Common myeloid progenitor, CD34-positive (primary cell): ENCODE measurements at regions not wholly inside any gene's neighbourhood (a gene's known extent, or its start where the extent isn't known, plus 50 kb on each side); places are given as distances from the start of the nearest gene placed in this dataset.

ENCODE experiments used
- CTCF ChIA-PET: fragments of 350-600 bp; sonication (Branson Sonifier 250); formaldehyde crosslinking; loops from one replicate; lab custom pipeline; 2021; ENCODE audit warnings: antibody characterized with exemption; lab: Charles Lee
- POLR2A ChIA-PET: fragments of 350-600 bp; sonication (Branson Sonifier 250); formaldehyde crosslinking; loops from one replicate; lab custom pipeline; 2021; ENCODE audit warnings: antibody characterized with exemption; lab: Charles Lee
- DNase-seq, 3 donors: peaks; one replicate each; pipeline versions ENCODE4 v3.0.0 to v3.0.0-alpha.2; 2013
- H3K27ac ChIP-seq, 2 experiments: 1 replicate in 1 of 2; 2 replicates in 1 of 2; pipeline ENCODE4 v1.7.0; 2013; ENCODE audit warnings: inconsistent platforms in 2 of 2, low read length in 2 of 2, mild to moderate bottlenecking in 2 of 2, low read depth in 1 of 2, moderate library complexity in 1 of 2; ENCODE audit not compliant: severe bottlenecking in 2 of 2, insufficient read depth in 1 of 2, poor library complexity in 1 of 2
- H3K27me3 ChIP-seq, 5 experiments: replicated peaks in 2 of 5; 1 replicate in 3 of 5; 2 replicates in 2 of 5; pipeline versions ENCODE4 v1.6.1 to v1.7.0; 2013; ENCODE audit warnings: low read length in 4 of 5, mild to moderate bottlenecking in 2 of 5, moderate library complexity in 2 of 5, inconsistent platforms in 1 of 5; ENCODE audit not compliant: insufficient read depth in 5 of 5, control insufficient read depth in 4 of 5
- H3K36me3 ChIP-seq, 4 experiments: 1 replicate in 2 of 4; 2 replicates in 2 of 4; pipeline versions ENCODE4 v1.6.1 to v1.7.0; 2013; ENCODE audit warnings: low read length in 3 of 4, control low read depth in 1 of 4, mild to moderate bottlenecking in 1 of 4; ENCODE audit not compliant: control insufficient read depth in 4 of 4, insufficient read depth in 4 of 4
- H3K4me1 ChIP-seq, 4 experiments: 1 replicate in 3 of 4; 2 replicates in 1 of 4; pipeline versions ENCODE4 v1.6.1 to v1.7.1; 2013; ENCODE audit warnings: low read length in 3 of 4, mild to moderate bottlenecking in 3 of 4, control low read depth in 1 of 4, inconsistent platforms in 1 of 4, moderate library complexity in 1 of 4; ENCODE audit not compliant: control insufficient read depth in 4 of 4, insufficient read depth in 4 of 4; ENCODE audit errors: control extremely low read depth in 1 of 4
- H3K4me3 ChIP-seq, 7 experiments: 1 replicate in 4 of 7; 2 replicates in 3 of 7; pipeline versions ENCODE4 v1.5.1 to v1.7.0; 2013; ENCODE audit warnings: mild to moderate bottlenecking in 7 of 7, low read length in 6 of 7, moderate library complexity in 6 of 7, inconsistent platforms in 2 of 7, low read depth in 2 of 7, control low read depth in 1 of 7; ENCODE audit not compliant: insufficient read depth in 4 of 7, control insufficient read depth in 1 of 7; ENCODE audit errors: extremely low read depth in 1 of 7
- H3K9me3 ChIP-seq, 5 experiments: 1 replicate in 4 of 5; 2 replicates in 1 of 5; pipeline versions ENCODE4 v1.6.1 to v1.7.1; 2013; ENCODE audit warnings: low read length in 4 of 5, mild to moderate bottlenecking in 2 of 5, inconsistent platforms in 1 of 5, low read depth in 1 of 5, moderate library complexity in 1 of 5; ENCODE audit not compliant: control insufficient read depth in 4 of 5, insufficient read depth in 2 of 5; ENCODE audit errors: control extremely low read depth in 1 of 5
- whole genome bisulfite sequencing: methylation state at CpG from one replicate; pipeline ENCODE4 v1.1.5; 2013; ENCODE audit not compliant: insufficient coverage; 5-methylcytosine and 5-hydroxymethylcytosine counted together

DNA sequence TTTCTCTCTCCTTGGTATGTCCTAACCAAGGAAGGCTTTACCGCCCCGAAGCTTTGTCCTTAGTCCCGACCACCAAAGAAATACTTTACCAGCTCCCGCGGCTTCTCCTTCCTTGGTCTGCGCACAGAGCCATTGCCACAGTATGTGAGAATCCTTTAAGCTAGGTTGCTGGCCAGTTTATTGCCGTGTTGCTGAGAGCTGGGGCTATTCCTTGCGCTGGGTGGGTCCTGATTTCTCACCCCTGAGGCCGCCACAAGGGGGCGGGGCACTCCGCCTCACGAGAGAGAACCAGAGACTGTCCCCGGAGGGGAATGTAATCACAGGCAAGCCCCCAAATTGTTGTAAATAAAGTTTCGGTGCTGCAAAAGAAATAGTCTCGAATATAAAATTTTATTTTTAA is 331.0 kb upstream of the PCDH10 start:
- no peak for DNase-seq
- H3K4me1 ChIP-seq, result no peaks in the 10 kb centered on the region
- no peak overlapping the region for H3K27ac ChIP-seq
- no peak overlapping the region for H3K4me3 ChIP-seq
- ChIA-PET CTCF (no interaction called here), POLR2A (no interaction called here)
- no peaks in the 10 kb centered on the region for H3K27me3 ChIP-seq
- no peaks in the 10 kb centered on the region for H3K36me3 ChIP-seq
- WGBS, result 87% methylated on average over 14 of the region's 15 CpGs
- H3K9me3 ChIP-seq, result no peaks in the 10 kb centered on the region

DNA sequence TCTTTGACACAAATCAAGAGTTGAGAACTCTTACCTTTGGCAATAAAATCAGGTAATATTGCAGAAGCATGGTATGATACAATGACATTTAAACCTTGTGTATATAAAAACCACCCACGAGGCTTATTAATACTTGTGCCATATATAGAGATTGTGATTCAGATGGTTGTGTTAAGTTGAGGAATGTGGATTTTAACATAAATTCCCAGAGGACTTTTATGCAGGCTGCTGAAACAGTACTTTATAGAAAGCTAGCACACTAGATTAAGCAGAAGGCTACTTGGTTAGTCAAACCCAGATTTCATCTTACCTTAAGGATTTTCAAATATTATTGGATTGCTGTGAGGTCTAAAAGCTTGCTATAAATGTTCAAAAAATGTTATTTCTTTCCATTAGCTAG is 325.7 kb upstream of the PCDH10 start:
- no CpG with 5 or more reads among the region's 1 CpG for WGBS
- DNase-seq, result no peak
- Histone ChIP-seq H3K4me3 (no peak overlapping the region), H3K27me3 (no peaks in the 10 kb centered on the region), H3K36me3 (no peaks in the 10 kb centered on the region), H3K4me1 (no peaks in the 10 kb centered on the region), H3K9me3 (no peaks in the 10 kb centered on the region), H3K27ac (no peak overlapping the region)
- POLR2A ChIA-PET, result no interaction called here
- CTCF ChIA-PET, result interaction anchor here (1.3 kb wide), 1 partner anchor 20 kb away, joined by 3 read pairs; no protein-coding TSS in a partner anchor

DNA sequence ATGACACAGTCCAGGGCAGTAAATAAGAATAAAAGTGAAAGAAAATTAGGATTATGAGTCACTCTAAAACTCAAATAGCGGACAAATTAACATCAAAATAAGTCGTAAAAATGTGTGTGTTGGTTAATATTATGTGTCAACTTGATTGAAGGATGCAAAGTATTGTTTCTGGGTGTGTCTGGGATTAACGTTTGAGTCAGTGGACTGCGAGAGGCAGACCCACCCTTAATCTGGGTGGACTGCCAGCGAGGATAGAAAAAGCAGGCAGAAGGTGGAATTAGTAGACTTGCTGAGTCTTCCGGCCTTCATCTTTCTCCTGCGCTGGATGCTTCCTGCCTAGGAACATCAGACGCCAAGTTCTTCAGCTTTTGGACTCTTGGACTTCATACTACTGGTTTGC is 324.3 kb upstream of the PCDH10 start:
- no peaks in the 10 kb centered on the region for H3K27me3 ChIP-seq
- no peaks in the 10 kb centered on the region for H3K9me3 ChIP-seq
- no peaks in the 10 kb centered on the region for H3K4me1 ChIP-seq
- no peak overlapping the region for H3K27ac ChIP-seq
- H3K36me3 ChIP-seq, result no peaks in the 10 kb centered on the region
- H3K4me3 ChIP-seq, result no peak overlapping the region
- CTCF ChIA-PET, result interaction anchor here (1.3 kb wide), 1 partner anchor 22 kb away, joined by 3 read pairs; no protein-coding TSS in a partner anchor
- POLR2A ChIA-PET, result no interaction called here
- DNase-seq, result no peak
- 92% methylated on average over 8 of the region's 8 CpGs for WGBS

DNA sequence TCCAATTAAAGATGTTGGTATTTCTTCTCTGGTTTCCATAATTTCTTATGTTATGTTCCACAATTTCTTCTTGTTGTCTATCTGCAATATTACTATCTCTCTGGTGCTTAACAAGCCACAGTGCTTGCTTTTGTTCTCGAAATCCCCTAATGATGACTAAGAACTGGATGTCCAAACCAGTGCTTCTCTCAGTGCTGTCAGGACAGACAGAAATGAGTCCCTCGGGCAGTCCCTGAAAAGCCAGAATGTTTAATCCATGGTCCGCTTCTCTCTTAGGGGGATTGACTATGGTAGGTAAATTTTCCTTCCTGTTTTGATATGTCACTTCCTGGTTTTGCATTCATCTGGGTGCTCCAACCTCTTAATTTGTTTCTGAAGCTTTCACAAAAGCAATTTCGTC is 321.6 kb upstream of the PCDH10 start:
- WGBS, result 100% methylated on average over 1 of the region's 4 CpGs
- POLR2A ChIA-PET, result no interaction called here
- H3K36me3 ChIP-seq, result no peaks in the 10 kb centered on the region
- DNase-seq, result no peak
- H3K27me3 ChIP-seq, result no peaks in the 10 kb centered on the region
- no peak overlapping the region for H3K4me3 ChIP-seq
- no peaks in the 10 kb centered on the region for H3K4me1 ChIP-seq
- H3K9me3 ChIP-seq, result no peaks in the 10 kb centered on the region
- CTCF ChIA-PET, result no interaction called here
- no peak overlapping the region for H3K27ac ChIP-seq

DNA sequence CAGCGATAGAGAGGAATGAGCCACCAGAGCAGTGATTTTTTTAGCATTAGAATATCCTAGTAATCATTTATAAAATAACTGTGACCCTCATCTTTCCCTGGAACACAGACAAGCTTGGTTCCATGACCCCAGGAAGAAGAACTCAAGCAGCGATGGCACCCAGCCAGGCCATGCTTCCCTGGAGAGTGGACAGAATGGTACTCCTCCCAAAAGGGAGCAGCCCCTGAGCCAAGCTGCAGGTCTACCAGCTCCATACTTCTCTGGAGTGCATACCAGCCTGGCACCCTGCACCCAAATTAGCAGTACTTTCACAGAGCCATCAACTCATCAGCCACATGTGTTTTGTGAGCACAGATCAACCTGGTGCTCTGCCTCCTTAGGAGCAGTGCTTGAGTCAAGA is 310.9 kb upstream of the PCDH10 start:
- Histone ChIP-seq H3K4me3 (no peak overlapping the region), H3K27ac (no peak overlapping the region), H3K4me1 (no peaks in the 10 kb centered on the region), H3K27me3 (no peaks in the 10 kb centered on the region), H3K36me3 (no peaks in the 10 kb centered on the region), H3K9me3 (peaks cover 0 to 5% (median 2%) of the 10 kb centered on the region in 5 experiments)
- POLR2A ChIA-PET, result no interaction called here
- CTCF ChIA-PET, result no interaction called here
- DNase-seq, result no peak
- WGBS, result 100% methylated on average over 1 of the region's 2 CpGs

DNA sequence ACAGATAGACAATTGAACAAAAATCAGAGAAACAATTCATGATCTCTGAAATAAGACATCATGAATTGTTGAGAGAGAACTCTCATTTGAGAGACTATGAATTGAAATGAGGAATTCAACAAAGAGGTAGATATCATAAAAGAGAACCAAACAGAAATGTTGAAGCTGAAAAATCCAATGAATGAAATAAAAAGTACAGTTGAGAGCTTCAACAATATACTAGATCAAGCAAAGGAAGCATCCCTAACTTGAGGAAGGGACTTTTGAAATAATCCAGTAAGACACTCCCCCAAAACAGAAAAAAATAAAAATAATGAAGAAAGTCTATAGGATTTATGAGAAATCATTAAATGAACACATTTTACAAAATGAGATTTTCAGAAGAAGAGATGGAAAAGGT is 310.0 kb upstream of the PCDH10 start:
- Histone ChIP-seq H3K36me3 (no peaks in the 10 kb centered on the region), H3K9me3 (peaks cover 0 to 5% (median 2%) of the 10 kb centered on the region in 5 experiments), H3K27ac (no peak overlapping the region), H3K4me1 (no peaks in the 10 kb centered on the region), H3K27me3 (no peaks in the 10 kb centered on the region), H3K4me3 (no peak overlapping the region)
- CTCF ChIA-PET, result no interaction called here
- POLR2A ChIA-PET, result no interaction called here
- DNase-seq, result no peak

DNA sequence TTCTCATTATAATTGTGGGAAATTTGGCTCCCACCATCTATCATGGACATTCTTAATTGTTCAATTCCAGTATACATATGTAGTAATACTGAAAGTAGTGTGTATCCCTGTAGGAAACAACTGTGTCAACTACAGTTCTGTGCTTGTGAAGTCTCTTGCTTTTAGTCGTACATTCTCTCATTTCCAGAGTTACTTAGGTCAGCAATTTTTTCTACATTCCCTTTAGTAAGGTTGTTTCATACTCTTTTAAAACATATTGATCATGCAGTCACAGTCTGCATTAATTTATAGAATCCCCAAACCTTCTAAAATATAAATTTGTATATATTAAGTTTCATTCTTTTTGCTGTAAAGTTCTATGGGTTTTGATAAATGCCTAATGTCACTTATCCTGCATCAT is 289.2 kb upstream of the PCDH10 start:
- no peaks in the 10 kb centered on the region for H3K27me3 ChIP-seq
- CTCF ChIA-PET, result no interaction called here
- no peak overlapping the region for H3K27ac ChIP-seq
- DNase-seq, result no peak
- POLR2A ChIA-PET, result no interaction called here
- H3K4me3 ChIP-seq, result no peak overlapping the region
- H3K9me3 ChIP-seq, result no peaks in the 10 kb centered on the region
- no peaks in the 10 kb centered on the region for H3K4me1 ChIP-seq
- no CpG with 5 or more reads among the region's 1 CpG for WGBS
- H3K36me3 ChIP-seq, result no peaks in the 10 kb centered on the region
